D721Med (cell line): ENCODE measurements at regions not wholly inside any gene's neighbourhood (a gene's known extent, or its start where the extent isn't known, plus 50 kb on each side); places are given as distances from the start of the nearest gene placed in this dataset.

Experiments
- DNase-seq: peaks from one replicate; pipeline ENCODE4 v3.0.0; 2011; ENCODE audit warnings: low spot score; ENCODE audit not compliant: insufficient read length
- FAIRE-seq: peaks from 2 replicates; lab custom pipeline; 2011; peaks lifted over from hg19 to GRCh38; lab: Jason Lieb, UNC
- CTCF ChIP-seq: IDR thresholded peaks from 2 replicates; pipeline ENCODE4 v1.5.1; 2012; ENCODE audit warnings: mild to moderate bottlenecking, control low read depth; ENCODE audit not compliant: insufficient read depth; ENCODE audit errors: missing control alignments

DNA sequence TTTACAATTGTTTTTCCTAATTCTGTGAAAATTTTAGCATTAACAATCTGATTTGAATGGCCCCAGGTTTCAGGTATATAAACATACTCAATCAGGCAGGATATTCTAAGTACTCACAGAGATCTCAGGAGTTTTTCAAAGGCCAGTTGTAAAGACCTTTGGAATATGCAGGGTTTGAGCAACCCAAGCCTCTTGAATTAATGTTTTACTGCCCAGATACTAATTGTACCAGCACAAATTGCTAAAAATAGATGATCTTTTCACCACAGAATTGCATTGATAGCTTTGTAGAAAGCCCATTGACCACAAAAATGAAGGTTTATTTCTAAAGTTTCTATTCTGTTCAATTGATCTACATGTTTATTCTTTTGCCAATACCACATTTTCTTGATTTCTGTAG is 186.5 kb downstream of the OSTF1 start:
- FAIRE-seq = no peak
- TF ChIP-seq CTCF = no peak
- no peak for DNase-seq

GRCh38 chr9:75282047-75282446 is 193.7 kb downstream of the OSTF1 start:
- TF ChIP-seq CTCF = no peak
- DNase-seq (no peak), FAIRE-seq (no peak)

DNA sequence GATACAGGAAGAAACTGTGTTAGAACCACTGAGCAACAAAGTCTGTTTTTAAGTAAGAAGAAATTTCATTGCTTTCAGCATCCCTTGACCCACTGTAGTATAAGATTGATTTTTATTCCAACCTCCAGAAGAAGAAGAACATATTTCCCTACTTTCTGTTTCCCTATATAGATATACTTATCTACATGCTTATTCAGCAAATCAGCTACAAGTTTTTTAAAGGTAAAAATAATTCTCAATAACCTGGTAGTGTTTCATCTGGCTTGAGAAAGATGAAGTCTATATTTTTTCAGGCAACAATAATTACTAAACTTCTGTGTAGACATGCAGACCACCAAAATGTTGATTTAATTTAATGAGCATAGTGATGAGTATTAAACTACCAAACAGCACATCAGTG is 201.0 kb downstream of the OSTF1 start:
- FAIRE-seq (no peak), DNase-seq (no peak)
- no peak for TF ChIP-seq CTCF

- TF ChIP-seq CTCF = peak; percentile 7
- DNase-seq (no peak), FAIRE-seq (no peak)
These were observed 211.0 kb downstream of the OSTF1 start for GRCh38 chr9:75299324-75299723.

DNA sequence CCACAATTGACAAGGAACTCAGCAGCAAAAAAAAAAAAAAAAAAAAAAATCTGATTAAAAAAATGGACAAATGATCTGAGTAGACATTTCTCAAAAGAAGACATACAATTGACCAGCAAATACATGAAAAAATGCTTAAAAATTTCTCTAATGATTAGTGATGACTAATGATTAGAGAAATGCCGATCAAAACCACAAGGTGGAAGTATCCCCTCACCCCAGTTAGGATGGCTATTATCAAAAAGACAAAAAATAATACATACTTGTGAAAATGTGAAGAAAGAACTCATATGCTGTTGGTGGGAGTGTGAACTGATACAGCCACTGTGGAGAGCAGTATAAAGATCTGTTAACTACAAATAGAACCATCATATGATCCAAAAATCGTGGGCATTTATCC is 245.3 kb downstream of the OSTF1 start:
- DNase-seq (no peak), FAIRE-seq (no peak)
- peak; percentile 42 for TF ChIP-seq CTCF

DNA sequence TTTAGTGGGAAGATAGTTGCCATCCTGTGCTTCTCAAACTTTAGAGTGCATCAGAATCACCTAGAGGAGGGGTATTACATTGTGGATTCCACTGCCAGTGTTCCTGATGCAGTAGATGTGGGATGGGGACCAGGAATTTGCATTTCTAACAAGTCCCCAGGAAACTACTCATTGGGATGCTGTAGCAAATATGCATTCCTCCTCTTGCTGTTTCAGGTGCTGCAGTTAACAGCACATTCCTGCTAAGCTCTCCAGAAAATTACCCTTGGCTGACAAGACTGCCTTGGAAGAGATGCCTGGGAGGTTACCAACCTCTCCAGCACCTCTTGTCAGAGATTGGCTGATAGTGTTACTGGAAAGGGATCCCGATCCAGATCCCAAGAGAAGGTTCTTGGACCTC is 270.5 kb downstream of the OSTF1 start:
- no peak for DNase-seq
- no peak for FAIRE-seq
- no peak for TF ChIP-seq CTCF

DNA sequence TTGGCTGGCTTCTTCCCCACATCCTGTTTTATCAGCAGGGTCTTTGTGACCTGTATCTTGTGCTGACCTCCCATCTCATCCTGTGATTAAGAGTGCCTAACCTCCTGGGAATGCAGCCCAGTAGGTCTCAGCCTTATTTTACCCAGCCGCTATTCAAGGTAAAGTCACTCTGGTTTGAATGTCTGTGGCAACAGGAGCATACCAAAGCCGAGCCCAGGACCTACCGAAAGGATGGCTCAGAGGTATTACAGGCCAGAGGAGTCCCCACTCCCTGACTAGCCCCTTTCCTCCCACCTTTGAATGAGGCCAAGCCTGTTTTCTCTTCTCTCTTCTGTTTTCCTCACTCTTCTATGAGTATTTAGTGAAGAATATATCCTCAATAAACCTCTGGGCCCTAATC is 271.3 kb downstream of the OSTF1 start:
- FAIRE-seq (no peak), DNase-seq (no peak)
- no peak for TF ChIP-seq CTCF
